ENCODE measurements at regions not wholly inside any gene's neighbourhood (a gene's known extent, or its start where the extent isn't known, plus 50 kb on each side); places are given as distances from the start of the nearest gene placed in this dataset.

DNA sequence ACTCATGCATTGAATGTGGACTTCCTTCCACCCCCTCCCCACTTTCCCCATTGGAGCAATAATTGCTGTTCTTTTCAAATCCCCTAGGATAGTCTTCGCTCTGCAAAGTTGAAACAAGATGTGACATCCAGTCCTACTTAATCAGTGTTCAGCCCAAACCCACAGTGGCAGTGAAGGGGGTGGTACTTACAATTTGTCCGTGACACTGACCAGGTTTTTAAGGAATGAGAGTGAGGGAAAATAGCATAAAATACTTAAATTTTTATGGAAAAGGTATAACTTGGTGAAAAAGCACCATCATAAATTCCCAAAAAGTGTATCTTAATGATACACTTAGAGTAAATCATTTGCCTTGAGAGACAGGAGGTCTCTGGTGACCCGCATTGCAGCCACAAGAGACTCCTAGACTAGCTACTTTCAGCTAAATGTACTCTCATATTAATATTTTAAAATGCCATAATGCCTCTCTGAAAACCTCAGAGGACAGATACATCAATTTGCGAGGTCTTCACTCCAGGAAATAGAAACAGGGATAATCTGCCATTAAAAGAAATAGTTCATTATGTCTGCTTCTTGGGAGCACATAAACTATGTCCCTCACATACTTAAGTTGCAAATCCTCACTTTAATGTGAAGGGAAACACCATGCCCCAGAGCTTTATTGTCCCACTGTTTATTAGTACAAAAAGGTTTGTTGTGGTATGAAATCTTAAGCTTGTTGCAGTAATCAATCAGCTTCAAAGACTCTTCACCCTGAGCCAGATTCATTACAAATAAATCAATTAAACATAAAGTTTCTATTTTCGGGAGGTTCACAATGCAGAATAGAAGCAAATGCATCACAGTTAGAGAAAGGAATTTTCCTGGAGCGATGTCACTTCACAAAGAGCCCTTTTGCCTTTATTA, 343.6 kb upstream of the ISL1 start:
- FAIRE-seq (no peak), DNase-seq (ENCODE audit: insufficient read length, low spot score) (no peak)

GRCh38 chr5:51043745-51044144, 339.5 kb upstream of the ISL1 start:
- TF ChIP-seq, protein P1, sequence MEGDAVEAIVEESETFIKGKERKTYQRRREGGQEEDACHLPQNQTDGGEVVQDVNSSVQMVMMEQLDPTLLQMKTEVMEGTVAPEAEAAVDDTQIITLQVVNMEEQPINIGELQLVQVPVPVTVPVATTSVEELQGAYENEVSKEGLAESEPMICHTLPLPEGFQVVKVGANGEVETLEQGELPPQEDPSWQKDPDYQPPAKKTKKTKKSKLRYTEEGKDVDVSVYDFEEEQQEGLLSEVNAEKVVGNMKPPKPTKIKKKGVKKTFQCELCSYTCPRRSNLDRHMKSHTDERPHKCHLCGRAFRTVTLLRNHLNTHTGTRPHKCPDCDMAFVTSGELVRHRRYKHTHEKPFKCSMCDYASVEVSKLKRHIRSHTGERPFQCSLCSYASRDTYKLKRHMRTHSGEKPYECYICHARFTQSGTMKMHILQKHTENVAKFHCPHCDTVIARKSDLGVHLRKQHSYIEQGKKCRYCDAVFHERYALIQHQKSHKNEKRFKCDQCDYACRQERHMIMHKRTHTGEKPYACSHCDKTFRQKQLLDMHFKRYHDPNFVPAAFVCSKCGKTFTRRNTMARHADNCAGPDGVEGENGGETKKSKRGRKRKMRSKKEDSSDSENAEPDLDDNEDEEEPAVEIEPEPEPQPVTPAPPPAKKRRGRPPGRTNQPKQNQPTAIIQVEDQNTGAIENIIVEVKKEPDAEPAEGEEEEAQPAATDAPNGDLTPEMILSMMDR (IDR thresholded peaks at IDR 0.05; ENCODE audit: insufficient read depth, missing control alignments) = no peak
- FAIRE-seq (no peak), DNase-seq (ENCODE audit: insufficient read length, low spot score) (no peak)

More for the DNA sequence above, 343.6 kb upstream of the ISL1 start:
- TF ChIP-seq, protein P1 (IDR thresholded peaks at IDR 0.05; ENCODE audit: insufficient read depth, missing control alignments) = no peak

- FAIRE-seq (no peak), DNase-seq (ENCODE audit: insufficient read length, low spot score) (no peak)
- TF ChIP-seq, protein P1 (IDR thresholded peaks at IDR 0.05; ENCODE audit: insufficient read depth, missing control alignments) = no peak
Observed at GRCh38 chr5:51047369-51047768, 335.9 kb upstream of the ISL1 start.

GRCh38 chr5:51053361-51053760, 329.9 kb upstream of the ISL1 start:
- DNase-seq (ENCODE audit: insufficient read length, low spot score) = no peak
- TF ChIP-seq, protein P1 (IDR thresholded peaks at IDR 0.05; ENCODE audit: insufficient read depth, missing control alignments) = no peak
- FAIRE-seq = no peak

GRCh38 chr5:51060953-51061352, 322.3 kb upstream of the ISL1 start:
- DNase-seq (ENCODE audit: insufficient read length, low spot score) (no peak), FAIRE-seq (no peak)
- TF ChIP-seq, protein P1 (IDR thresholded peaks at IDR 0.05; ENCODE audit: insufficient read depth, missing control alignments) = no peak

DNA sequence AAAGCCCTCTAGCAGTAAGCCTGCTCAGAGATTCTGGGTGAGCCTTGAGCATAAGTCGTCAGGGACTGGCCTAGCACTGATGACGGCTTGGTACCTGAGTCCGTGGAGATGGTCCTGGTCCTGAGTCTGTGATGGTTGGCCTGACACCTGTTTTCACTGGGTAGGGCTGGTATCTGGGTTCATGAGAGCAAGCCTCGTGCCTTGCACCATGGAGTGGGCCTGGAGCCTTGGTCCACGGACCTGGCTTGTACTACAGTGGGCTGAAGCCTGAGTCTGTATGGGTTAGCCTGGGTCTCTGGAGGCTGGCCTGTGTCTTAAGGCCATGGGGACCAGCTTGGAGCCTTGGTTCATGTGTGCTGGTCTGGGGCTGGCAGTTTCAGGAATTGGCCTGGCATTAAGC, 310.3 kb upstream of the ISL1 start:
- FAIRE-seq (no peak), DNase-seq (ENCODE audit: insufficient read length, low spot score) (no peak)
- TF ChIP-seq, protein P1 (IDR thresholded peaks at IDR 0.05; ENCODE audit: insufficient read depth, missing control alignments) = no peak

- DNase-seq (ENCODE audit: insufficient read length, low spot score) (no peak), FAIRE-seq (no peak)
- TF ChIP-seq, protein P1 (IDR thresholded peaks at IDR 0.05; ENCODE audit: insufficient read depth, missing control alignments) = no peak
Observed at GRCh38 chr5:51082741-51083140, 300.5 kb upstream of the ISL1 start.
